ENCODE measurements at regions not wholly inside any gene's neighbourhood (a gene's known extent, or its start where the extent isn't known, plus 50 kb on each side); places are given as distances from the start of the nearest gene placed in this dataset.

DNA sequence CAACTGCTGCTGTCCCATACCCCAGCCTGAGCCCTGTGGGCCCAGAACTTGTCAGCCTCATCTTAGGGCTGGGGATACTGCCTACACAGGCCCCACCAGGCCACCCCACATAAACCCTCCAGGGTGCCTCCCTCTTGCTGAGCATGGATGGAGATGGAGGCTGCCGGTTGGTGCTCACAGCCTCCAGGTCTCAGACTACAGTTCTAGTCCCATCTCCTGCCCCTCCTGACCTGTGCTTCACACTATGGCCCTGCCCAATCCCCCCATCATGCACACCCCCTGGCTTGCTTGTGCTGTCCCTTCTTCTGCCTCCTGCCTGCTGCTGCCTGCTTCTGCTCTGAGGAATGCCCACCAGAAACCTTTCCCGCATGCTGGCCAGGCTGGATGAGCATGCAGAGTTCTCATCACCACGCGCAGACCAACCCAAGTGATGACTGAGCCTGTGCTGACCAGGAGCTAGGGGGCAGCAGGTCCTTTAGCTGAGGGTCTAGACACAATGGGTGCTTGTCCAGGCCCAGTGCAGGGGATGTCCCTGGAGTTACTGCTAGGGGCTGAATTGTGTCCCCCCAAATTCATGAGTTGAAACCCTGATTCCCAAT lies 138.4 kb upstream of the HS6ST1 start:
- H3K4me2 ChIP-seq, result no peak overlapping the region
- H3K9me3 ChIP-seq, result no peaks in the 10 kb centered on the region
- no peaks in the 10 kb centered on the region; a peak in 1 of 4 replicates for H3K4me1 ChIP-seq (ENCODE audit: control insufficient read depth in 1 of 2, insufficient read depth in 2 of 2, low read depth in 1 of 2, low read length in 1 of 2)
- H3K4me3 ChIP-seq (ENCODE audit: low read depth in 2 of 2, low read length in 1 of 2), result no peak overlapping the region
- H4K20me1 ChIP-seq (ENCODE audit: insufficient read depth), result no peaks in the 10 kb centered on the region
- H3K79me2 ChIP-seq (ENCODE audit: insufficient read depth), result no peaks in the 10 kb centered on the region
- ChIA-PET CTCF (interaction anchor here (1.5 kb wide), 1 partner anchor 1467 kb away, joined by 3 read pairs; no protein-coding TSS in a partner anchor), POLR2A (no interaction called here)
- TF ChIP-seq, protein P1, sequence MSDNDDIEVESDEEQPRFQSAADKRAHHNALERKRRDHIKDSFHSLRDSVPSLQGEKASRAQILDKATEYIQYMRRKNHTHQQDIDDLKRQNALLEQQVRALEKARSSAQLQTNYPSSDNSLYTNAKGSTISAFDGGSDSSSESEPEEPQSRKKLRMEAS (IDR thresholded peaks at IDR 0.05; ENCODE audit: low read depth), result no peak
- TF ChIP-seq YY1 (IDR thresholded peaks at IDR 0.05; ENCODE audit: low read depth), result no peak
- H3K27me3 ChIP-seq (ENCODE audit: insufficient read depth), result no peaks in the 10 kb centered on the region
- no peak overlapping the region for H3K27ac ChIP-seq (ENCODE audit: low read depth in 2 of 2, low read length in 1 of 2)
- no peak overlapping the region for H3K9ac ChIP-seq
- no peaks in the 10 kb centered on the region for H3K9me2 ChIP-seq
- WGBS (ENCODE audit: low lambda C conversion rate), result 77% methylated on average over 4 of the region's 4 CpGs
- H3F3A ChIP-seq (replicated peaks; ENCODE audit: insufficient read depth), result no peaks in the 10 kb centered on the region
- no peak overlapping the region for H2AFZ ChIP-seq (ENCODE audit: low read depth)
- no peak for DNase-seq
- no peaks in the 10 kb centered on the region for H3K36me3 ChIP-seq (replicated peaks in 1 of 2; ENCODE audit: control insufficient read depth in 1 of 2, insufficient read depth in 2 of 2, low read length in 1 of 2)

DNA sequence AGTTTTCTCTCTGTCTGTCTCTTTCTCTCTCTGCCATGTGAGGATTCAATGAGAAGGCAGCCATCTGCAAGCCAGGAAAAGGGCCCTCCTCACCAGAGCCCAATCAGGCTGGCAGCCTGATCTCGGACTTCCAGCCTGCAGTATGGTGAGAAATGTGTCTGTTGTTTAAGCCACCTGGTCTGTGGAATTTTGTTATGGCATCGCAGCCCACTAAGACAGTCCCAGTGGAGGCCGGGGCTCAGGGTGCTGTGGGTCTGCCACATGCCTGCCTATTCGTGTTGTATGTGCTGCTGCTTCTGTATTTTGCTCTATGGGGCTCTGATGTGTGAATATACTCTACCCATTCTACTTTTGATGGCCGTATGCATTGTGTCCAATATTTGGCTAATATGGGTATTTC lies 139.0 kb upstream of the HS6ST1 start:
- no peak overlapping the region for H3K4me3 ChIP-seq (ENCODE audit: low read depth in 2 of 2, low read length in 1 of 2)
- H3K79me2 ChIP-seq (ENCODE audit: insufficient read depth), result no peaks in the 10 kb centered on the region
- WGBS (ENCODE audit: low lambda C conversion rate), result 23% methylated on average over 5 of the region's 5 CpGs
- no peak overlapping the region for H3K4me2 ChIP-seq
- H3K4me1 ChIP-seq (ENCODE audit: control insufficient read depth in 1 of 2, insufficient read depth in 2 of 2, low read depth in 1 of 2, low read length in 1 of 2), result no peaks in the 10 kb centered on the region; a peak in 1 of 4 replicates
- POLR2A ChIA-PET, result no interaction called here
- no peak overlapping the region for H3K9ac ChIP-seq
- no peaks in the 10 kb centered on the region for H3F3A ChIP-seq (replicated peaks; ENCODE audit: insufficient read depth)
- no peak overlapping the region for H3K27ac ChIP-seq (ENCODE audit: low read depth in 2 of 2, low read length in 1 of 2)
- no peaks in the 10 kb centered on the region for H4K20me1 ChIP-seq (ENCODE audit: insufficient read depth)
- TF ChIP-seq FOSL2 (IDR thresholded peaks at IDR 0.05; ENCODE audit: borderline replicate concordance, low read depth) (no peak), TCF12 (IDR thresholded peaks at IDR 0.05) (no peak), RFX5 (IDR thresholded peaks at IDR 0.05; ENCODE audit: low read length) (no peak), FOXJ3 (CRISPR knock-in tag; IDR thresholded peaks at IDR 0.05) (no peak), FOXM1 (IDR thresholded peaks at IDR 0.05; ENCODE audit: low read depth) (no peak), EP300 (IDR thresholded peaks at IDR 0.05; ENCODE audit: borderline replicate concordance in 1 of 2, low read depth in 1 of 2, low read length in 1 of 2) (no peak), RCOR1 (IDR thresholded peaks at IDR 0.05; ENCODE audit: low read length) (no peak), JUND (IDR thresholded peaks at IDR 0.05) (no peak), GATA2 (CRISPR knock-in tag; IDR thresholded peaks at IDR 0.05) (no peak), TEAD4 (IDR thresholded peaks at IDR 0.05; ENCODE audit: borderline replicate concordance, insufficient read depth) (no peak), GABPA (IDR thresholded peaks at IDR 0.05; ENCODE audit: low read depth) (no peak), CHD2 (IDR thresholded peaks at IDR 0.05; ENCODE audit: low read length, partially characterized antibody) (no peak)
- TF ChIP-seq, protein P2, sequence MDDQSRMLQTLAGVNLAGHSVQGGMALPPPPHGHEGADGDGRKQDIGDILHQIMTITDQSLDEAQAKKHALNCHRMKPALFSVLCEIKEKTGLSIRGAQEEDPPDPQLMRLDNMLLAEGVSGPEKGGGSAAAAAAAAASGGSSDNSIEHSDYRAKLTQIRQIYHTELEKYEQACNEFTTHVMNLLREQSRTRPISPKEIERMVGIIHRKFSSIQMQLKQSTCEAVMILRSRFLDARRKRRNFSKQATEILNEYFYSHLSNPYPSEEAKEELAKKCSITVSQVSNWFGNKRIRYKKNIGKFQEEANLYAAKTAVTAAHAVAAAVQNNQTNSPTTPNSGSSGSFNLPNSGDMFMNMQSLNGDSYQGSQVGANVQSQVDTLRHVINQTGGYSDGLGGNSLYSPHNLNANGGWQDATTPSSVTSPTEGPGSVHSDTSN (IDR thresholded peaks at IDR 0.05), result no peak
- TF ChIP-seq, protein P3, sequence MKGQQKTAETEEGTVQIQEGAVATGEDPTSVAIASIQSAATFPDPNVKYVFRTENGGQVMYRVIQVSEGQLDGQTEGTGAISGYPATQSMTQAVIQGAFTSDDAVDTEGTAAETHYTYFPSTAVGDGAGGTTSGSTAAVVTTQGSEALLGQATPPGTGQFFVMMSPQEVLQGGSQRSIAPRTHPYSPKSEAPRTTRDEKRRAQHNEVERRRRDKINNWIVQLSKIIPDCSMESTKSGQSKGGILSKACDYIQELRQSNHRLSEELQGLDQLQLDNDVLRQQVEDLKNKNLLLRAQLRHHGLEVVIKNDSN (IDR thresholded peaks at IDR 0.05; ENCODE audit: borderline replicate concordance, low read depth), result no peak
- TF ChIP-seq, protein P1 (IDR thresholded peaks at IDR 0.05; ENCODE audit: low read depth), result no peak
- CTCF ChIA-PET, result no interaction called here
- H2AFZ ChIP-seq (ENCODE audit: low read depth), result no peak overlapping the region
- H3K27me3 ChIP-seq (ENCODE audit: insufficient read depth), result no peaks in the 10 kb centered on the region
- no peaks in the 10 kb centered on the region for H3K9me2 ChIP-seq
- H3K36me3 ChIP-seq (replicated peaks in 1 of 2; ENCODE audit: control insufficient read depth in 1 of 2, insufficient read depth in 2 of 2, low read length in 1 of 2), result no peaks in the 10 kb centered on the region
- no peaks in the 10 kb centered on the region for H3K9me3 ChIP-seq
- DNase-seq, result no peak

All from SK-N-SH (cell line).